ENCODE measurements at regions not wholly inside any gene's neighbourhood (a gene's known extent, or its start where the extent isn't known, plus 50 kb on each side); places are given as distances from the start of the nearest gene placed in this dataset.
"Not testable (repeated sequence)": the region's sequence is repeated elsewhere in the genome, so short reads cannot be mapped to it uniquely, and the experiment has no call there.

- H3K9me3 ChIP-seq, result peaks cover 16% of the 10 kb centered on the region
- H3K4me1 ChIP-seq; H3K4me3 Mint-ChIP-seq (ENCODE audit: unreplicated experiment); H3K27me3 ChIP-seq (replicated peaks; ENCODE audit: control insufficient read depth, insufficient read depth, low read length); H3K36me3 Mint-ChIP-seq (ENCODE audit: insufficient read depth, unreplicated experiment); H3K9me3 Mint-ChIP-seq (ENCODE audit: unreplicated experiment); POLR2A ChIA-PET; intact Hi-C loops (cut with micrococcal nuclease; ENCODE audit: unreplicated experiment); H3K4me3 ChIP-seq (ENCODE audit: low read depth, low read length); BruUV-seq (replicated peaks); CTCF ChIA-PET; H3K27me3 Mint-ChIP-seq (ENCODE audit: insufficient read depth, unreplicated experiment); H3K27ac Mint-ChIP-seq (ENCODE audit: unreplicated experiment); H3K4me1 Mint-ChIP-seq (ENCODE audit: low read depth, unreplicated experiment); DNase-seq; H3K36me3 ChIP-seq (ENCODE audit: control insufficient read depth, insufficient read depth, low read length): not testable (repeated sequence)
Measured at GRCh38 chr15:20207607-20208006, 334.0 kb downstream of the GOLGA6L6 start.

GRCh38 chr15:20207198-20207597, 334.4 kb downstream of the GOLGA6L6 start:
- H3K4me3 ChIP-seq (ENCODE audit: low read depth, low read length); H3K27me3 Mint-ChIP-seq (ENCODE audit: insufficient read depth, unreplicated experiment); H3K9me3 Mint-ChIP-seq (ENCODE audit: unreplicated experiment); POLR2A ChIA-PET; DNase-seq; H3K4me1 ChIP-seq; H3K36me3 Mint-ChIP-seq (ENCODE audit: insufficient read depth, unreplicated experiment); H3K4me1 Mint-ChIP-seq (ENCODE audit: low read depth, unreplicated experiment); BruUV-seq (replicated peaks); H3K36me3 ChIP-seq (ENCODE audit: control insufficient read depth, insufficient read depth, low read length); H3K27me3 ChIP-seq (replicated peaks; ENCODE audit: control insufficient read depth, insufficient read depth, low read length); H3K27ac Mint-ChIP-seq (ENCODE audit: unreplicated experiment); H3K4me3 Mint-ChIP-seq (ENCODE audit: unreplicated experiment); intact Hi-C loops (cut with micrococcal nuclease; ENCODE audit: unreplicated experiment); CTCF ChIA-PET: not testable (repeated sequence)
- peaks cover 16% of the 10 kb centered on the region for H3K9me3 ChIP-seq

- not testable (repeated sequence) for DNase-seq
Measured at GRCh38 chr15:20204177-20204866, 337.3 kb downstream of the GOLGA6L6 start.

GRCh38 chr15:20203649-20204150, 337.9 kb downstream of the GOLGA6L6 start:
- not testable (repeated sequence) for H3K4me3 ChIP-seq (ENCODE audit: low read depth, low read length); H3K4me1 ChIP-seq; BruUV-seq (replicated peaks)

More at GRCh38 chr15:20204177-20204866, 337.3 kb downstream of the GOLGA6L6 start:
- POLR2A ChIA-PET; H3K9me3 Mint-ChIP-seq (ENCODE audit: unreplicated experiment); BruUV-seq (replicated peaks); H3K4me3 Mint-ChIP-seq (ENCODE audit: unreplicated experiment); H3K36me3 ChIP-seq (ENCODE audit: control insufficient read depth, insufficient read depth, low read length); H3K36me3 Mint-ChIP-seq (ENCODE audit: insufficient read depth, unreplicated experiment); CTCF ChIA-PET; H3K4me3 ChIP-seq (ENCODE audit: low read depth, low read length); H3K4me1 ChIP-seq; H3K4me1 Mint-ChIP-seq (ENCODE audit: low read depth, unreplicated experiment); H3K27me3 ChIP-seq (replicated peaks; ENCODE audit: control insufficient read depth, insufficient read depth, low read length); intact Hi-C loops (cut with micrococcal nuclease; ENCODE audit: unreplicated experiment); H3K27ac Mint-ChIP-seq (ENCODE audit: unreplicated experiment); H3K27me3 Mint-ChIP-seq (ENCODE audit: insufficient read depth, unreplicated experiment): not testable (repeated sequence)
- H3K9me3 ChIP-seq, result peaks cover 13% of the 10 kb centered on the region

GRCh38 chr15:20194591-20195198, 346.9 kb downstream of the GOLGA6L6 start:
- POLR2A ChIA-PET; CTCF ChIA-PET; H3K27ac Mint-ChIP-seq (ENCODE audit: unreplicated experiment); H3K27me3 ChIP-seq (replicated peaks; ENCODE audit: control insufficient read depth, insufficient read depth, low read length); H3K27me3 Mint-ChIP-seq (ENCODE audit: insufficient read depth, unreplicated experiment); H3K36me3 Mint-ChIP-seq (ENCODE audit: insufficient read depth, unreplicated experiment); H3K4me1 Mint-ChIP-seq (ENCODE audit: low read depth, unreplicated experiment); H3K4me3 ChIP-seq (ENCODE audit: low read depth, low read length); H3K36me3 ChIP-seq (ENCODE audit: control insufficient read depth, insufficient read depth, low read length); H3K9me3 Mint-ChIP-seq (ENCODE audit: unreplicated experiment); BruUV-seq (replicated peaks); DNase-seq; H3K4me1 ChIP-seq; H3K4me3 Mint-ChIP-seq (ENCODE audit: unreplicated experiment); intact Hi-C loops (cut with micrococcal nuclease; ENCODE audit: unreplicated experiment): not testable (repeated sequence)
- TF ChIP-seq CTCF (IDR thresholded peaks at IDR 0.05; ENCODE audit: insufficient read depth in 1 of 2, low read depth in 1 of 2, low read length in 1 of 2, severe bottlenecking in 1 of 2, unreplicated experiment in 1 of 2), result peak in 1 of 2 experiments; percentile 89
- peaks cover 18% of the 10 kb centered on the region; the same call in 1 of the 2 replicates for H3K9me3 ChIP-seq

More at GRCh38 chr15:20203649-20204150, 337.9 kb downstream of the GOLGA6L6 start:
- H3K27ac Mint-ChIP-seq (ENCODE audit: unreplicated experiment); H3K4me3 Mint-ChIP-seq (ENCODE audit: unreplicated experiment); intact Hi-C loops (cut with micrococcal nuclease; ENCODE audit: unreplicated experiment); H3K27me3 Mint-ChIP-seq (ENCODE audit: insufficient read depth, unreplicated experiment); CTCF ChIA-PET; H3K36me3 ChIP-seq (ENCODE audit: control insufficient read depth, insufficient read depth, low read length); DNase-seq; H3K4me1 Mint-ChIP-seq (ENCODE audit: low read depth, unreplicated experiment); POLR2A ChIA-PET; H3K27me3 ChIP-seq (replicated peaks; ENCODE audit: control insufficient read depth, insufficient read depth, low read length); H3K9me3 Mint-ChIP-seq (ENCODE audit: unreplicated experiment); H3K36me3 Mint-ChIP-seq (ENCODE audit: insufficient read depth, unreplicated experiment): not testable (repeated sequence)
- peaks cover 13% of the 10 kb centered on the region for H3K9me3 ChIP-seq
